ENCODE measurements at regions not wholly inside any gene's neighbourhood (a gene's known extent, or its start where the extent isn't known, plus 50 kb on each side); places are given as distances from the start of the nearest gene placed in this dataset.

DNA sequence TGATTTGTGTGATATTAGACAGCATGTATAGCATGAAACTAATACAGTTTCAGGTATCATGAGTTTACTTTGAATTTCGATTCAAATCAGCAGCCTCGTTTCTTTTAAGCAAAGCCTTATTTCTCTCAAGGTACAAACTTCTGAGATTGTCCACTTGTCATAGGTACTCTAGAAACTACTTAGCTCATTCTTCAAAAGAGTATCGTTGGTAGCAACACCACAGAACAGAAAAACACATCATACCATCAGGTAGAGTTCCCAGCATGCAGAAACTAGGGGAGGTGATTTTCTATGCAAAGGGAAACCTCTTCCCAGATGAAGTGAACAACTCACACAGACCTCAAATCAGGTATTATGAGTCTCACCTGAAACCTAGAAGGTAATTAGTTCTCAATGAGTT is 237.0 kb upstream of the SOX9 start:
- TF ChIP-seq GATA2 (IDR thresholded peaks at IDR 0.05; ENCODE audit: insufficient read depth, insufficient read length, low read depth, low read length): no peak
- TF ChIP-seq MYC (IDR thresholded peaks at IDR 0.05; ENCODE audit: low read depth, low read length): no peak
- TF ChIP-seq, protein P1, sequence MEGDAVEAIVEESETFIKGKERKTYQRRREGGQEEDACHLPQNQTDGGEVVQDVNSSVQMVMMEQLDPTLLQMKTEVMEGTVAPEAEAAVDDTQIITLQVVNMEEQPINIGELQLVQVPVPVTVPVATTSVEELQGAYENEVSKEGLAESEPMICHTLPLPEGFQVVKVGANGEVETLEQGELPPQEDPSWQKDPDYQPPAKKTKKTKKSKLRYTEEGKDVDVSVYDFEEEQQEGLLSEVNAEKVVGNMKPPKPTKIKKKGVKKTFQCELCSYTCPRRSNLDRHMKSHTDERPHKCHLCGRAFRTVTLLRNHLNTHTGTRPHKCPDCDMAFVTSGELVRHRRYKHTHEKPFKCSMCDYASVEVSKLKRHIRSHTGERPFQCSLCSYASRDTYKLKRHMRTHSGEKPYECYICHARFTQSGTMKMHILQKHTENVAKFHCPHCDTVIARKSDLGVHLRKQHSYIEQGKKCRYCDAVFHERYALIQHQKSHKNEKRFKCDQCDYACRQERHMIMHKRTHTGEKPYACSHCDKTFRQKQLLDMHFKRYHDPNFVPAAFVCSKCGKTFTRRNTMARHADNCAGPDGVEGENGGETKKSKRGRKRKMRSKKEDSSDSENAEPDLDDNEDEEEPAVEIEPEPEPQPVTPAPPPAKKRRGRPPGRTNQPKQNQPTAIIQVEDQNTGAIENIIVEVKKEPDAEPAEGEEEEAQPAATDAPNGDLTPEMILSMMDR (IDR thresholded peaks at IDR 0.05; ENCODE audit: extremely low read depth in 1 of 2, insufficient read depth in 1 of 2, low read depth in 1 of 2, low read length in 2 of 2): no peak
- no peak for TF ChIP-seq JUN (IDR thresholded peaks at IDR 0.05; ENCODE audit: borderline replicate concordance, insufficient read depth, insufficient read length, low read depth)
- H3K27ac ChIP-seq (ENCODE audit: insufficient read depth, low read depth, low read length): no peak overlapping the region
- no peak overlapping the region for H3K4me3 ChIP-seq (replicated peaks in 1 of 3; ENCODE audit: insufficient read depth in 1 of 3, low read depth in 1 of 3, low read length in 3 of 3)
- CTCF ChIA-PET: no interaction called here
- H3K27me3 ChIP-seq (ENCODE audit: control insufficient read depth in 2 of 2, insufficient read depth in 2 of 2, low read length in 2 of 2): no peaks in the 10 kb centered on the region
- no peaks in the 10 kb centered on the region for H4K20me1 ChIP-seq (replicated peaks; ENCODE audit: control insufficient read depth, extremely low read depth, insufficient read depth, low read length)
- no peak overlapping the region for H3K4me2 ChIP-seq (ENCODE audit: insufficient read depth, low read length)
- intact Hi-C loops (cut with micrococcal nuclease) (no loop called here), dilution Hi-C loops (cut with MboI; ENCODE audit: extremely low pct_ligation_motif_present, low sequenced_read_pairs) (no loop called here)
- POLR2A ChIA-PET: no interaction called here
- no peak overlapping the region for H3K9ac ChIP-seq (replicated peaks; ENCODE audit: extremely low read depth, insufficient read depth, low read length)
- no peaks in the 10 kb centered on the region for H3K79me2 ChIP-seq (ENCODE audit: control insufficient read depth, insufficient read depth, low read length)
- no peaks in the 10 kb centered on the region for H3K36me3 ChIP-seq (ENCODE audit: control insufficient read depth in 2 of 2, extremely low read depth in 1 of 2, insufficient read depth in 2 of 2, low read length in 2 of 2)
- no TSS peak for BruUV-seq (replicated peaks)
- peaks cover 5% of the 10 kb centered on the region for H3K9me3 ChIP-seq (replicated peaks; ENCODE audit: control insufficient read depth, insufficient read depth, low read length)
- H3K4me1 ChIP-seq (ENCODE audit: control insufficient read depth, extremely low read depth, insufficient read depth, low read length): no peaks in the 10 kb centered on the region
- DNase-seq (ENCODE audit: low read depth, low spot score) (no peak), FAIRE-seq (no peak)
- no peak overlapping the region for H2AFZ ChIP-seq (ENCODE audit: low read depth, low read length)
- H3K9me1 ChIP-seq (replicated peaks; ENCODE audit: control insufficient read depth, extremely low read depth, insufficient read depth, low read length): no peaks in the 10 kb centered on the region

DNA sequence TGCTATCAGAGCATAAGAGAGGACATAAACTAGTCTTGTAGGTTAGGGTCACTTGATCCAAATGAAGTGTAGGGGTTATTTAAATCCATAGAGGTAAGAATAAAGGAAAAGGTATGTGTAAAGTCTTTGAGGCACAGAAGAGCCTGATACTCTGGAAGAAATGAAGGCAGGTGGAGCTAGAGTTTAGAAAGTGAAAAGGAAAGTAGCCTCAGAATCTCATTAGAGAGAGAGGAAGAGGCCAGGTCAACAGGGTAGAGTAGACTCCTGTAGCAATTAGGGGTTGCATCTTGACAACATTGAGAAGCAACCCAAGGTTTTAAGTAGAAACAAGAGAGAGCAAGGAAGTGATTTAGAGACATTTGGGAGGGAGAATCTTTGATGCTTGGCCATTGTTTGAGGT is 235.2 kb upstream of the SOX9 start:
- BruUV-seq (replicated peaks): no TSS peak
- CTCF ChIA-PET: no interaction called here

More for the DNA sequence above, 235.2 kb upstream of the SOX9 start:
- H3K9me3 ChIP-seq (replicated peaks; ENCODE audit: control insufficient read depth, insufficient read depth, low read length): peaks cover 5% of the 10 kb centered on the region
- H3K27me3 ChIP-seq (ENCODE audit: control insufficient read depth in 2 of 2, insufficient read depth in 2 of 2, low read length in 2 of 2): no peaks in the 10 kb centered on the region
- H3K4me1 ChIP-seq (ENCODE audit: control insufficient read depth, extremely low read depth, insufficient read depth, low read length): no peaks in the 10 kb centered on the region
- no peak overlapping the region for H3K4me2 ChIP-seq (ENCODE audit: insufficient read depth, low read length)
- no peak overlapping the region for H2AFZ ChIP-seq (ENCODE audit: low read depth, low read length)
- H3K79me2 ChIP-seq (ENCODE audit: control insufficient read depth, insufficient read depth, low read length): no peaks in the 10 kb centered on the region
- no peak overlapping the region for H3K4me3 ChIP-seq (replicated peaks in 1 of 3; ENCODE audit: insufficient read depth in 1 of 3, low read depth in 1 of 3, low read length in 3 of 3)
- H4K20me1 ChIP-seq (replicated peaks; ENCODE audit: control insufficient read depth, extremely low read depth, insufficient read depth, low read length): no peaks in the 10 kb centered on the region
- intact Hi-C loops (cut with micrococcal nuclease) (no loop called here), dilution Hi-C loops (cut with MboI; ENCODE audit: extremely low pct_ligation_motif_present, low sequenced_read_pairs) (no loop called here)
- DNase-seq (ENCODE audit: low read depth, low spot score) (no peak), FAIRE-seq (no peak)
- H3K9me1 ChIP-seq (replicated peaks; ENCODE audit: control insufficient read depth, extremely low read depth, insufficient read depth, low read length): no peaks in the 10 kb centered on the region
- POLR2A ChIA-PET: no interaction called here
- H3K9ac ChIP-seq (replicated peaks; ENCODE audit: extremely low read depth, insufficient read depth, low read length): no peak overlapping the region
- H3K27ac ChIP-seq (ENCODE audit: insufficient read depth, low read depth, low read length): no peak overlapping the region
- no peaks in the 10 kb centered on the region for H3K36me3 ChIP-seq (ENCODE audit: control insufficient read depth in 2 of 2, extremely low read depth in 1 of 2, insufficient read depth in 2 of 2, low read length in 2 of 2)
- no peak for TF ChIP-seq POLR2A (IDR thresholded peaks at IDR 0.05; ENCODE audit: low read depth, low read length)
- TF ChIP-seq, protein P2, sequence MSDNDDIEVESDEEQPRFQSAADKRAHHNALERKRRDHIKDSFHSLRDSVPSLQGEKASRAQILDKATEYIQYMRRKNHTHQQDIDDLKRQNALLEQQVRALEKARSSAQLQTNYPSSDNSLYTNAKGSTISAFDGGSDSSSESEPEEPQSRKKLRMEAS (IDR thresholded peaks at IDR 0.05; ENCODE audit: insufficient read depth, insufficient read length): no peak
- TF ChIP-seq POLR2AphosphoS5 (IDR thresholded peaks at IDR 0.05; ENCODE audit: insufficient read depth, low read depth, low read length): no peak
- no peak for TF ChIP-seq MYC (IDR thresholded peaks at IDR 0.05; ENCODE audit: low read depth, low read length)
- no peak for TF ChIP-seq GATA2 (IDR thresholded peaks at IDR 0.05; ENCODE audit: insufficient read depth, insufficient read length, low read depth, low read length)
- no peak for TF ChIP-seq JUN (IDR thresholded peaks at IDR 0.05; ENCODE audit: borderline replicate concordance, insufficient read depth, insufficient read length, low read depth)
- no peak for TF ChIP-seq FOS (IDR thresholded peaks at IDR 0.05; ENCODE audit: borderline replicate concordance, insufficient read depth, low read length)
- TF ChIP-seq EZH2 (IDR thresholded peaks at IDR 0.05; ENCODE audit: borderline replicate concordance, low read depth, low read length, severe bottlenecking): no peak
- TF ChIP-seq, protein P1 (IDR thresholded peaks at IDR 0.05; ENCODE audit: extremely low read depth in 1 of 2, insufficient read depth in 1 of 2, low read depth in 1 of 2, low read length in 2 of 2): no peak

Measured in endothelial cell of umbilical vein (primary cell).